ENCODE measurements at regions not wholly inside any gene's neighbourhood (a gene's known extent, or its start where the extent isn't known, plus 50 kb on each side); places are given as distances from the start of the nearest gene placed in this dataset.

DNA sequence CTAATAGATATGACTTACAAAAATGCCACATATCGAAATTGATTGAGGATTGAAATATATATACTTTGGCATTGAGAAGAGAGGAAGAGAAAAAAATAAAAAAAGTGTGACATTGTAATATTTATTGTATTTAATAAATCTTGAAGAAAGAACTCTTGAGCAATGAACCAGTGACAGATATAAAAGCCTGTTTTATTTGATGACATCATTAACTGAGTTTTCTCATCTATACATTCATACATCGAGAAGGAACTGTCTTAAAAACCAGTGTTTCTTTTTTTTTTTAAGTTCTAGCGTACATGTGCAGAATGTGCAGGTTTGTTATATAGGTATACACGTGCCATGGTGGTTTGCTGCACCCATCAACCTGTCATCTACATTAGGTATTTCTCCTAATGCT lies 368.2 kb downstream of the SNAPC1 start:
- TF ChIP-seq, protein P1, sequence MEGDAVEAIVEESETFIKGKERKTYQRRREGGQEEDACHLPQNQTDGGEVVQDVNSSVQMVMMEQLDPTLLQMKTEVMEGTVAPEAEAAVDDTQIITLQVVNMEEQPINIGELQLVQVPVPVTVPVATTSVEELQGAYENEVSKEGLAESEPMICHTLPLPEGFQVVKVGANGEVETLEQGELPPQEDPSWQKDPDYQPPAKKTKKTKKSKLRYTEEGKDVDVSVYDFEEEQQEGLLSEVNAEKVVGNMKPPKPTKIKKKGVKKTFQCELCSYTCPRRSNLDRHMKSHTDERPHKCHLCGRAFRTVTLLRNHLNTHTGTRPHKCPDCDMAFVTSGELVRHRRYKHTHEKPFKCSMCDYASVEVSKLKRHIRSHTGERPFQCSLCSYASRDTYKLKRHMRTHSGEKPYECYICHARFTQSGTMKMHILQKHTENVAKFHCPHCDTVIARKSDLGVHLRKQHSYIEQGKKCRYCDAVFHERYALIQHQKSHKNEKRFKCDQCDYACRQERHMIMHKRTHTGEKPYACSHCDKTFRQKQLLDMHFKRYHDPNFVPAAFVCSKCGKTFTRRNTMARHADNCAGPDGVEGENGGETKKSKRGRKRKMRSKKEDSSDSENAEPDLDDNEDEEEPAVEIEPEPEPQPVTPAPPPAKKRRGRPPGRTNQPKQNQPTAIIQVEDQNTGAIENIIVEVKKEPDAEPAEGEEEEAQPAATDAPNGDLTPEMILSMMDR (IDR thresholded peaks at IDR 0.05; ENCODE audit: borderline replicate concordance, extremely low read depth, low read length, poor library complexity, severe bottlenecking), result no peak
- TF ChIP-seq EZH2 (IDR thresholded peaks at IDR 0.05; ENCODE audit: borderline replicate concordance, low read depth, low read length, severe bottlenecking), result no peak
